ENCODE measurements at regions not wholly inside any gene's neighbourhood (a gene's known extent, or its start where the extent isn't known, plus 50 kb on each side); places are given as distances from the start of the nearest gene placed in this dataset.

DNA sequence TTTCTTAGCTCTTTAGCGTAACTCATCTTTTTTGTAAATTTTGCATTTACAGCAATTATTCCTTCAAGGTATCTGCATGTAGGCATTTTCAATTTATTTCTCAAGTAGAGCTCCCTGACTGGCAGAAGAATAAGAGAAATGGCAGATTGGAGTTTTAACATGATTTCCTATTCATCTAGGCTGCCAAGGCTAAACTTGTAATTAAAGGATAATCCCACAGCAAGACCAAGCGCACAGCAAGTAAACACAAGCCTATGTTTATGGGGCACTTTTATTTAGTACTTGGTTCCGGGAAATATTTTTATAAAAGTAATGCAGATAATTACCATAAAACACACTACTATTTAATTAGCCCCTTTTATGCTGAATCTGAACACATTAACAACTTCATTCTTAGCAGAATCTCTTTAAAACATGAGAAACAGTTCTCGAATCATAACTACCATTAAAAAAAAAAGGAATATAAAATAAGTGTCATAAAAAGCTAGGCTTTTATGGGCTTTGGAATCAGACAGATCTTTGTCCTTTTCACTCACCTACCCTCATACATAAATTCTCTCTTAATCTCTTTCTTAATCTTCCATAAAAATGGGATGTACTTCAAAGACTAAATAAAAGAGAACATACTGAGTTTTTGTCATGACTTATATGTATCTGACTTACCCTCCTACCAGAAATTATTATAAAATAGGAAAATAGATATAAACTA, 961.6 kb upstream of the MIR17HG start:
- intact Hi-C loops (cut with DNase I), result no loop called here

DNA sequence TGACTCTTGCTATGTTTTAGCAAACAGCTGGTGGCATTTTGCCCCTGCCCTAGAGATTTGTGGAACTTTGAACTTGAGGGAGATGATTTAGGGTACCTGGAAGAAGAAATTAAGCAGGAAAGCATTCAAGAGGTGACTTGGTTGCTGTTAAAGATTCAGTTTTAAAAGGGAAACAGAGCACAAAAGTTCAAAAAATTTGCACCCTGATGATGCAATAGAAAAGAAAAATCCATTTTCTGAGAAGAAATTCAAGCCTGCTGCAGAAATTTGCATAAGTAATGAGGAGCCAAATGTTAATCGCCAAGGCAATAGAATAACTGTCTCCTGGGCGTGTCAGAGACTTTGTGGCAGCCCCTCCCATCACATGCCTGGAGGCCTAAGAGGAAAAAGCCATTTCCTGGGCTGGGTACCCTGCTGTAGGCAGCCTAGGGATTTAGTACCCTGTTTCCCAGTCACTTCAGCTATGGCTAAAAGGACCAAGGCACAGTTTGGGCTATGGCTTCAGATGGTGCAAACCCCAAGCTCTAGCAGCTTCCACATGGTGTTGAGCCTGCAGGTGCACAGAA, 958.5 kb upstream of the MIR17HG start:
- intact Hi-C loops (cut with DNase I), result no loop called here
- DNase-seq (ENCODE audit: low spot score), result no peak

More for the DNA sequence above, 961.6 kb upstream of the MIR17HG start:
- no peak for DNase-seq (ENCODE audit: low spot score)

DNA sequence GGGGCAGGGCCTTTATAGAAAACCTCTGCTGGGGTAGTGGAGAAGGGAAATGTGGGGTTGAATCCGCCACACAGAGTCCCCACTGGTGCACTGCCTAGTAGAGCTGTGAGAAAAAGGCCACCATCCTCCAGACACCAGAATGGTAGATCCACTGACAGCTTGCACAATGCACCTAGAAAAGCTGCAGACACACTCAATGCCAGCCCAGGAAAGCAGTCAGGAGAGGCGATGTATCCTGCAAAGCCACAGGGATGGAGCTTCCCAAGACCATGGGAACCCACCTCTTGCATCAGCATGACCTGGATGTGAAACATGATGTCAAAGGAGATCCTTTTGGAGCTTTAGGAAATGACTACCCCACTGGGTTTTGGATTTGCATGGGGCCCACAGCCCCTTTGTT, 958.0 kb upstream of the MIR17HG start:
- no peak for DNase-seq (ENCODE audit: low spot score)
- intact Hi-C loops (cut with DNase I), result no loop called here

GRCh38 chr13:90393408-90393807, 954.1 kb upstream of the MIR17HG start:
- intact Hi-C loops (cut with DNase I), result no loop called here

GRCh38 chr13:90395348-90395747, 952.1 kb upstream of the MIR17HG start:
- no peak for DNase-seq (ENCODE audit: low spot score)
- intact Hi-C loops (cut with DNase I), result no loop called here

More at GRCh38 chr13:90393408-90393807, 954.1 kb upstream of the MIR17HG start:
- no peak for DNase-seq (ENCODE audit: low spot score)

GRCh38 chr13:90395846-90396245, 951.6 kb upstream of the MIR17HG start:
- intact Hi-C loops (cut with DNase I), result no loop called here
- DNase-seq (ENCODE audit: low spot score), result no peak

- intact Hi-C loops (cut with DNase I), result no loop called here
- DNase-seq (ENCODE audit: low spot score), result no peak
Observed at GRCh38 chr13:90396266-90396665, 951.2 kb upstream of the MIR17HG start.

GRCh38 chr13:90397503-90397902, 950.0 kb upstream of the MIR17HG start:
- no peak for DNase-seq (ENCODE audit: low spot score)
- intact Hi-C loops (cut with DNase I), result no loop called here

GRCh38 chr13:90400372-90400771, 947.1 kb upstream of the MIR17HG start:
- intact Hi-C loops (cut with DNase I), result no loop called here
- DNase-seq (ENCODE audit: low spot score), result no peak

DNA sequence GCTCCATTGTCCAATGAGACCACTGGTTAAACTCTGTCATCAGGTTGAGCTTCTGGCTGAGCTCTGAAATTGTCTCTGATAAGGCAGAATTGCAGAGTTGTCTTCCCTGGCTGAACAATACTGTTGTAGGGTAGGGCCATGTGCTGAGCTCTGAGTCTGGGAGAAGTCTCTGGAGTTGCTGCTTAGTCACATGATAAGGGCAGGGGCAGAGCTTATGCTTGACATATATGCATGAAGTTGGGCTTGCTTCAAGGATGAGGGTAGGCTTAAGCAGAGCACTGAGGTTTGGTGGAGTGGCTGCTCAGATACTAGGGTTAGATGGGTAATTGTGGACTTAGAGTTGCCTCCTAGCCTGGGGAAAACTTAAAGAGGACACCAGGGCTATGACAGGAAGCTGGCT, 946.3 kb upstream of the MIR17HG start:
- no peak for DNase-seq (ENCODE audit: low spot score)
- intact Hi-C loops (cut with DNase I), result no loop called here

DNA sequence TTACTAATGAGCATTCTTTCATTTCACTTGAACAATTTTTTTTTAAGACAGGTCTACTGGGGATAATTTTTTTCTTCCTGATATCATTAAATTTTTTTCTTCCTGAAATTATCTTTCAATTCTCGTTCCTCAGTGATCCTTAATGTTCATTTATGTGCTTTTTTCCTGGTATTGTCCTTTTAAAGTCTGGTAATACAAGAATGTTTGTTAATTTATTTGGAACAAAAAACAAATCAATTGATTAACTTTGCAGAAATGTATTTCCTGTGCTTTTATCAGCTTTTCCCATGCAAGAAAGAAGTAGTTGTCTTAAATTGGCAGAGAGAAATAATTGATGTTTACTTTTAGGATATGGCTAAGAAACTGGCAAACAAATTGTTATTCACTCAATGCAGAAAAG, 945.4 kb upstream of the MIR17HG start:
- DNase-seq (ENCODE audit: low spot score), result no peak
- intact Hi-C loops (cut with DNase I), result no loop called here

- no peak for DNase-seq (ENCODE audit: low spot score)
- intact Hi-C loops (cut with DNase I), result no loop called here
Observed at GRCh38 chr13:90402613-90403012, 944.9 kb upstream of the MIR17HG start.

- no peak for DNase-seq (ENCODE audit: low spot score)
- intact Hi-C loops (cut with DNase I), result no loop called here
Observed at GRCh38 chr13:90403330-90404082, 944.0 kb upstream of the MIR17HG start.

GRCh38 chr13:90405301-90405700, 942.2 kb upstream of the MIR17HG start:
- no peak for DNase-seq (ENCODE audit: low spot score)
- intact Hi-C loops (cut with DNase I), result no loop called here

GRCh38 chr13:90412980-90413379, 934.5 kb upstream of the MIR17HG start:
- DNase-seq (ENCODE audit: low spot score), result no peak
- intact Hi-C loops (cut with DNase I), result no loop called here

GRCh38 chr13:90413548-90413947, 933.9 kb upstream of the MIR17HG start:
- intact Hi-C loops (cut with DNase I), result no loop called here
- DNase-seq (ENCODE audit: low spot score), result no peak

DNA sequence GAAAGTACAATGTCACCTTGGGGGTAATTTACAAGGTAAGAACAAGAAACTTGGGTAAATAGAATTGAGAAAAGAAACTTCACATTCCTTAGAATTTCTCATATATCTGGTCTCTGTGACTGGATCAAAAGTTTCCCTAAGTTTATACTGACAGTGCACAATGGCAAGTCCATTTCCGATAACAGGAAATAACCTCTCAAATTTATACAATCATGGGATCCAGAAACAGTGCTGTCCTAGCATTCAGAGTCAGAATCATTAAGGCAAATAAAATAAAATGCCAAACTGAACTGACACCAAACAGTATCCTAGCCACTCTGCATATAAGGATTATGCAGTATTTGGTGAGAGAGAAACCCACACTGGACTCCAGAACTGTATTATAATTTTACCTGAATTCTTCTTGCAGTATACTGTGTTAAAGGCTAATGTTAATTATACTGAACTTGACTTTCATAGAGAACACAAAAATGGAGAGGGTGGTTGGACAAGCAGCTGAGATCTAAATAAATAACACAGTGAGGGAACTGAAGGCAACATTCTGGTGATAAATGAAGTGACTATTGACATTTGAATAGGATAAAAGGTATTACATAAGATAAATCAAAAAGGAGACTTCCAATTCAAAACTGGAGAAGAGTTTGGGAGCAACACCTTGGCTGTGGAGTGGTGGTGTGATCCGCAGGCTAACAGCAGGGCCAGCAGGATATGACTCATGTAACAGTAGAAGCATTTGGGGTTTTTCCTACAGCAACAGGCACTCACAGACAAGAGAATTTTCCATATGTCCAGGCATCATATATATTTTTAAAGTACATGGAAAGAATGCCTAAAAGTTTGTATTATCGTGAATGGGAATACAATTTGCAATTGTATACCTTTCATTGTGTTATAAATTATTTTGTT, 932.5 kb upstream of the MIR17HG start:
- DNase-seq (ENCODE audit: low spot score), result no peak
- intact Hi-C loops (cut with DNase I), result no loop called here

DNA sequence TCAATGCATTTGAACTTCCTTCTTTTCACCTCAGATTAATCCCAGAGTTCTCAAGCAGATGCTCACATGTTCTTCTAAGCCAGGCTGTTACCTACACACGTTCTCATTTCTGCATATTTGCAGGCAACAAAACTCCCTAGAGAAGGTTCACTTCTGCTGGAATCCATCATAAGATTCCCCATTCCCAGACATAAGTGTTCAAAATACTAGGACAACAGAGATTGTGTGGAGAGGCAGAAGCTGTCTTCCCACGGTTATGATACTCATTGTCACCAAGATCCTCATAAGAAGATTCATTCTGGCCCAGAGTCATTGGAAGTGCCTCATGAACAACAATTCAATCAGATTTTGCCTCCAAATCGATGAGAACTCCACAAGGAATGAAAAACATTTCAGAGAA, 931.6 kb upstream of the MIR17HG start:
- DNase-seq (ENCODE audit: low spot score), result no peak
- intact Hi-C loops (cut with DNase I), result no loop called here

GRCh38 chr13:90416519-90416918, 931.0 kb upstream of the MIR17HG start:
- intact Hi-C loops (cut with DNase I), result no loop called here
- DNase-seq (ENCODE audit: low spot score), result no peak

- DNase-seq (ENCODE audit: low spot score), result no peak
- intact Hi-C loops (cut with DNase I), result no loop called here
Observed at GRCh38 chr13:90416938-90417337, 930.5 kb upstream of the MIR17HG start.

Measured in posterior vena cava (tissue), 2 donors.